Ramos (cell line): ENCODE measurements at regions not wholly inside any gene's neighbourhood (a gene's known extent, or its start where the extent isn't known, plus 50 kb on each side); places are given as distances from the start of the nearest gene placed in this dataset.
"Not testable (repeated sequence)": the region's sequence is repeated elsewhere in the genome, so short reads cannot be mapped to it uniquely, and the experiment has no call there.

ENCODE experiments used
- in situ Hi-C: fragments of 300-500 bp; cut with MboI; formaldehyde crosslinking; loops from one replicate; pipeline ENCODE4 v1.14.3; 2022; ENCODE audit warnings: low sequenced_read_pairs; ENCODE audit not compliant: unreplicated experiment

DNA sequence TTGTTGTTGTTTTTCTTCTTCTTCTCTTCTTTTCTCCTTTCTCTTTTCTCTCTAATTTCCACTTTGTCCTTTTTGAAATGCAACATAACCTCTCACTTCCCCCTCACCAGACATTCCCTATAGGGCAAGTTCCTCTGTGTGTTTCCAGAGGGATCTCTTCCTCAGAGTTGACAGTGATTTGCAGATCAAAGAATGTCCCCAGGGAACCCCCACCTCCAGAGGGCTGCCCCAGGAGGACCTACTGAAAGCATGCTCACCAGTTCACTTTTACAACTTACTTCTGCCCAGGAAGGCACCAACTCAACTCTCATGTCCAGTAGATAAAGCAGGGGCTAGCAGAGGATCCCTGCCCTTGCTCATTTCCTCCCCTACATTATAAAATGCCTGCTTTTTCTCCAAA is 1648.0 kb downstream of the PCDH9 start:
- in situ Hi-C loops, result no loop called here

GRCh38 chr13:65564561-65564960 is 1665.6 kb downstream of the PCDH9 start:
- in situ Hi-C loops, result not testable (repeated sequence)

- in situ Hi-C loops, result no loop called here
These were observed 1667.8 kb downstream of the PCDH9 start for GRCh38 chr13:65562305-65562704.

GRCh38 chr13:65560936-65561335 is 1669.2 kb downstream of the PCDH9 start:
- in situ Hi-C loops, result no loop called here

- in situ Hi-C loops, result no loop called here
These were observed 1674.2 kb downstream of the PCDH9 start for GRCh38 chr13:65555962-65556361.

- in situ Hi-C loops, result no loop called here
These were observed 1676.9 kb downstream of the PCDH9 start for GRCh38 chr13:65553096-65553727.

GRCh38 chr13:65551208-65551607 is 1678.9 kb downstream of the PCDH9 start:
- in situ Hi-C loops, result no loop called here

DNA sequence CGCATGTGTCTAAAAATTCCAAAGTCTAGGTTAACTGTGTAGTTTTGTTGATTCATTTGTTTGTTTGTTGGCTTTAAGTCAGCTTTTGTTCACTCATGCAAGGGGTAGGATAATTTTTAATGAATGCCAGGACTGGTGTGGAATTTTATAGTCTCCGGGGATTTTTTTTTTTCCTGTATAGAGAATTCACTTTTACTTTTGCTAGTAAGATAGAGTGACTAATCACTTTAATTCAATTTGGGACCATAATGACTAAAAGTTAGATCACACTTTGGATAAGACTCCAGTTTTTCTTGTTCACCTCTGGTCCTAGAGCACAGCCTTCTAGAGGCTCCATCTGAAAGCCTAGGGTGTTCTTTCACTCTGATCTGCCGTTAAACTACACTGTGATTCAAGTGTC is 1690.0 kb downstream of the PCDH9 start:
- in situ Hi-C loops, result no loop called here

DNA sequence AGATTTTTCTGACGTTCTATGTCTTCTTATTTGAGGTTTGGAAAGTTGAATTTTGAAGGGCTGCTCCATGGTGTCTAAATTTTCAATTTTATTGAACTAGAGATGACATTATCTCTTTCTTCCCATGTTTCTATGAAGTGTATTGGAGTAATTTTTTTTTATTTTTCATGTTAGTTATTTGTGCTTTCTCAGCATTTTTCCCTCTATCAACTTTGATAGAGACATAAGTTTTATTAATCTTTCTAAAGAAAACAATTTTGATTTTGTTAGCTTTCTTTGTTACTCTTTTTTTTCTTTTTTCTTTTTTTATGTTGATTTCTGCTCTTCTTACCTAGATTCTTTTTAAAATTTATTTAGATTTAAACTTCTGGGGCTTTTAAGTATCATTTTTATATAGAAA is 1694.8 kb downstream of the PCDH9 start:
- in situ Hi-C loops, result no loop called here

DNA sequence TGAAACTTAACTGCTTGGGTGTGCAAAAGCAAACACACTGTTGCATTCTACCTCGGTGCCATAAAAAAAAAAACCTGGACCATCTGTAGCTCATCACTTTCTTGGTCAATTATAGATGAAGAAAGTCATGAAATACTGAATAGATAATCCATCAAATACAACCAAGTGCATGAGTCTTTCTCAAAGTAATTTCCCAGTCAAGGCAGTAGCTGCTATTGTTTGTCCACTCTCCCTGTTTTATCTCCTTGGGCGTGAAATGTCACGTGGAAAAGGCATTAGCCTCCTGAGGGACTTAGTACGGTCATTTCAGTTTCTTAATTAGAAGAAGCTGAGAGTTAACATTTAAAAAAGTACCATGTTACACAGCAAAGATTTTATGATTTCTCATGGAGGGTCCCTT is 1697.9 kb downstream of the PCDH9 start:
- in situ Hi-C loops, result no loop called here

GRCh38 chr13:65530688-65531087 is 1699.4 kb downstream of the PCDH9 start:
- in situ Hi-C loops, result no loop called here

GRCh38 chr13:65529541-65529940 is 1700.6 kb downstream of the PCDH9 start:
- in situ Hi-C loops, result no loop called here

- in situ Hi-C loops, result no loop called here
These were observed 1721.4 kb downstream of the PCDH9 start for GRCh38 chr13:65508745-65509144.

- in situ Hi-C loops, result no loop called here
These were observed 1721.8 kb downstream of the PCDH9 start for GRCh38 chr13:65508338-65508737.

- in situ Hi-C loops, result no loop called here
These were observed 1724.2 kb downstream of the PCDH9 start for GRCh38 chr13:65505941-65506340.

DNA sequence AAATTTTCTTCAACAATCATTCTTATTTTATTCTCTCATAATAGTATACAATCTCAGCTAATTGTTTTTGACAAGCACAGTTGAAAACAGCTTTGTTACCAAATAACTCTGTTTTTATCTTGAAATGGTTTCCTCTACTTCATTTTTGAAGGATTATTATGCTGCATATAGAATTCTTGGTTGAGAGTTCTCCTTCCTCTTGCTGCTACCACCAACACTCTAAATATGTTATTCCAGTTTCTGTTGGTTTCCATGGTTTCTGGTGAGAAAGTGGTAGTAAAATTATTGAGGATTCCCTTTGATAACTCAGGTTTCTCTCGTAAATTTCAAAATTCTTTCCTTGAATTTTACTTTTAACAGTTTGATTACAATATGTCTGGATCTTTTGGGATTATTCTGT is 1725.9 kb downstream of the PCDH9 start:
- in situ Hi-C loops, result no loop called here

GRCh38 chr13:65500481-65500880 is 1729.7 kb downstream of the PCDH9 start:
- in situ Hi-C loops, result no loop called here

DNA sequence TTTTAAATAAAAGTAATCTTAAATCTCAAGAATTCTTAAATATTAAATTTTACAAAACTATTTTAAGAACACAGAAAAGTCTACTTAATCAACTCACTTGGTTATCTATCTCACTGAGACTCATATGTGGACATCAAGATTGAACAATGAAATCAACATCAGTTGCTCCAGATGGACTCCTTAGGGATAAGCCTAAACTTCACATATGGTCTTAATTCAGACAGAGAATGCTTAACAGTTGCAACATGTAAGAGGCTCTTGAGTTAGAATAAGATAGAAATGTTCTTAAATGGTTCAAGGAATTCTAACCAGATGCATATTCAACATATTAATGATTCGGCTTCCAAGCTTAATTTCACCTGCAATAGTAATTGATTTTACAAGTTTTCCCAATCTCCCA is 1730.9 kb downstream of the PCDH9 start:
- in situ Hi-C loops, result no loop called here

DNA sequence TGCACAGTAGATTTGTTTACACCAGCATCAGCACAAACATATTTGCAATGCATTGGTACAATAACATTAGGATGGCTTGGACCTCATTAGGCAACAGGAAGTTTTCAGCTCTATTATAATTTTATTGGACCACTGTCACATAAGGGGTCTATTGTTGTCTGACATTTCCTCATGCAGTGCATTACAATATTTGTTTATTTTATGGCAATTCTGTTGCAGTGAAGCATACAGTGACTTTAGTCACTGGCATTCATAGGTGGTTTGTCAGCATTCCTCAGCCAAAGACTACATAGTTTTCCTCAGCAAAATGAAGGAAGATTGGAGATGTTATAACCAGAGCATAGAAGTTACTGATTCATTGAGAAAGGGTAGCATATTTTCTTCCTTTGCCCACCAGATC is 1732.9 kb downstream of the PCDH9 start:
- in situ Hi-C loops, result no loop called here

DNA sequence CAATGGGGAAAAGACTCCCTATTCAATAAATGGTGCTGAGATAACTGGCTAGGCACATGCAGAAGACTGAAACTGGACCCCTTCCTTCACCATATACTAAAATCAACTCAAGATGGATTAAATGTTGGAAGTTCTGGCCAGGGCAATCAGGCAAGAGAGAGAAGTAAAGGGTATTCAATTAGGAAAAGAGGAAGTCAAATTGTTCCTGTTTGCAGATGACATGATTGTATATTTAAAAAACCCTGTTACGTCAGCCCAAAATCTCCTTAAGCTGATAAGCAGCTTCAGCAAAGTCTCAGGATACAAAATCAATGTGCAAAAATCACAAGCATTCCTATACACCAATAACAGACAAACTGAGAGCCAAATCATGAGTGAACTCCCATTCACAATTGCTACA is 1739.4 kb downstream of the PCDH9 start:
- in situ Hi-C loops, result not testable (repeated sequence)

GRCh38 chr13:65488606-65489005 is 1741.5 kb downstream of the PCDH9 start:
- in situ Hi-C loops, result no loop called here

DNA sequence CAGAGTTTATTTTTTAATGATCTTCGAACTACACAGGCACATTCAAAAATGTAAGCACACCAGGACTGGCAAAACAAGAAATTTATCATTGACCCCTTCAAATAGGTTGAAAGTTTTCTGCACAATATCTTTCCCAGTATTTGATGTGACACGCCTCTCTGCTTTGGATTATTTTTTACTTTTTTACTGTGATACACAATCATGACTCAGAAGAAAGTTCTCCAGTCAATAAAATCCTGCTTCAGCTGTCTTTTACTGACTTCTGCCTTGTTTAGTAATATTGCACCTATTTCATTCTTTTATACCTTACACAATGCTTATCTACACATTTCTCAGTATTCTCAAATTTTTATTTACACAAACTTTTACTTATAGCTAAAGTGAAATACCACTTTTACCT is 1750.4 kb downstream of the PCDH9 start:
- in situ Hi-C loops, result no loop called here

DNA sequence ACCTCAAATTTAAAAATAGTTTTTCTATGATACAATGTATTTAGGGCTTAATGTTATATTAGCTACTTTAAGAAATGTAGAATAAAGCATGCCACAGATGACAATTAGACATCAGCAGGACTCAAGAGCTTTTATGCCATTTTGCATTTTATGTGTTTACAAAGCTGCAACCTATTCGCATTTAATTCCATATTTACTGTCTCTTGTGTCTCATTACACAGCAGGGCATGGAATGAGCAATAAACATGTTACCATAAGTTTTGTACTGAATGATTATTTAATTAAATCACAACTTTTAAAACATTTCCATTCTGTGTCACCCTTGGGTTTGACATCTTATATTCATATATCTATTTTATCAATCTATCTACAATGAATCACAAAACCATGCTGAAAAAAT is 1756.9 kb downstream of the PCDH9 start:
- in situ Hi-C loops, result no loop called here
